ENCODE measurements at regions not wholly inside any gene's neighbourhood (a gene's known extent, or its start where the extent isn't known, plus 50 kb on each side); places are given as distances from the start of the nearest gene placed in this dataset.

DNA sequence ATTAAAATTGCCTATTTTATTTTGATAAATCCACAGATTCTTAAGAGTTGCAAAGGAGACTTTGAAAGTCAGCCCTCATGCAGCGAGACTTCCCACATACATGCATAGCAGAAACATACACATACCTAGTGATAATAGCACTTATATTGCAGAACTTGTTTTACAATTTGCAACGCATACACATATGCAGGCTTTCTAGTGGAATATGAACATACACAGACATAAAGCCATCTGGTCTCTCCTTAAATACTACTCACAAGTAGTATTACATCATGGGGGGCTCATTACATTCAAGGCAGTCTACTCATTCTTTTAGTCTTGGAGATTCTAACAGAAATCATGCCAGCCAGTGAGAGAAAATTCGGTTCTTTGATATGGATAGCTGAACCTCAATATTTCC lies 295.1 kb upstream of the RND3 start:
- H3K4me2 ChIP-seq (ENCODE audit: low read length) = no peak overlapping the region
- ChIA-PET RAD21 (ENCODE audit: low non-redundant PET in 1 of 2, low total read pairs in 2 of 2, uncharacterized antibody in 2 of 2, unreplicated experiment in 2 of 2) (no interaction called here), POLR2A (no interaction called here), CTCF (no interaction called here)
- no peak overlapping the region for H3K4me3 ChIP-seq (replicated peaks in 1 of 2; ENCODE audit: low read depth in 1 of 2, low read length in 2 of 2)
- H4K20me1 ChIP-seq (ENCODE audit: insufficient read depth) = no peaks in the 10 kb centered on the region
- no peak overlapping the region for H2AFZ ChIP-seq (ENCODE audit: low read depth, low read length, poor library complexity, severe bottlenecking)
- H3K4me1 ChIP-seq (ENCODE audit: control insufficient read depth in 1 of 2, insufficient read depth in 2 of 2, low read length in 2 of 2) = no peaks in the 10 kb centered on the region
- intact Hi-C loops (cut with micrococcal nuclease) = no loop called here
- H3K9ac ChIP-seq (ENCODE audit: low read length) = no peak overlapping the region
- H3K36me3 ChIP-seq (ENCODE audit: control insufficient read depth in 1 of 2, insufficient read depth in 2 of 2, low read length in 2 of 2) = no peaks in the 10 kb centered on the region
- ATAC-seq (no peak), DNase-seq (ENCODE audit: low read depth, low spot score) (no peak)
- no peak for TF ChIP-seq TCF7L2 (IDR thresholded peaks at IDR 0.05; ENCODE audit: borderline replicate concordance, extremely low read depth, insufficient read depth, insufficient read length)
- TF ChIP-seq POLR2AphosphoS5 (IDR thresholded peaks at IDR 0.05; ENCODE audit: low read depth, low read length) = no peak
- TF ChIP-seq ELF1 (IDR thresholded peaks at IDR 0.05; ENCODE audit: borderline replicate concordance, low read depth) = no peak
- TF ChIP-seq, protein P1, sequence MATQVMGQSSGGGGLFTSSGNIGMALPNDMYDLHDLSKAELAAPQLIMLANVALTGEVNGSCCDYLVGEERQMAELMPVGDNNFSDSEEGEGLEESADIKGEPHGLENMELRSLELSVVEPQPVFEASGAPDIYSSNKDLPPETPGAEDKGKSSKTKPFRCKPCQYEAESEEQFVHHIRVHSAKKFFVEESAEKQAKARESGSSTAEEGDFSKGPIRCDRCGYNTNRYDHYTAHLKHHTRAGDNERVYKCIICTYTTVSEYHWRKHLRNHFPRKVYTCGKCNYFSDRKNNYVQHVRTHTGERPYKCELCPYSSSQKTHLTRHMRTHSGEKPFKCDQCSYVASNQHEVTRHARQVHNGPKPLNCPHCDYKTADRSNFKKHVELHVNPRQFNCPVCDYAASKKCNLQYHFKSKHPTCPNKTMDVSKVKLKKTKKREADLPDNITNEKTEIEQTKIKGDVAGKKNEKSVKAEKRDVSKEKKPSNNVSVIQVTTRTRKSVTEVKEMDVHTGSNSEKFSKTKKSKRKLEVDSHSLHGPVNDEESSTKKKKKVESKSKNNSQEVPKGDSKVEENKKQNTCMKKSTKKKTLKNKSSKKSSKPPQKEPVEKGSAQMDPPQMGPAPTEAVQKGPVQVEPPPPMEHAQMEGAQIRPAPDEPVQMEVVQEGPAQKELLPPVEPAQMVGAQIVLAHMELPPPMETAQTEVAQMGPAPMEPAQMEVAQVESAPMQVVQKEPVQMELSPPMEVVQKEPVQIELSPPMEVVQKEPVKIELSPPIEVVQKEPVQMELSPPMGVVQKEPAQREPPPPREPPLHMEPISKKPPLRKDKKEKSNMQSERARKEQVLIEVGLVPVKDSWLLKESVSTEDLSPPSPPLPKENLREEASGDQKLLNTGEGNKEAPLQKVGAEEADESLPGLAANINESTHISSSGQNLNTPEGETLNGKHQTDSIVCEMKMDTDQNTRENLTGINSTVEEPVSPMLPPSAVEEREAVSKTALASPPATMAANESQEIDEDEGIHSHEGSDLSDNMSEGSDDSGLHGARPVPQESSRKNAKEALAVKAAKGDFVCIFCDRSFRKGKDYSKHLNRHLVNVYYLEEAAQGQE (IDR thresholded peaks at IDR 0.05; ENCODE audit: low read depth) = no peak
- TF ChIP-seq, protein P2, sequence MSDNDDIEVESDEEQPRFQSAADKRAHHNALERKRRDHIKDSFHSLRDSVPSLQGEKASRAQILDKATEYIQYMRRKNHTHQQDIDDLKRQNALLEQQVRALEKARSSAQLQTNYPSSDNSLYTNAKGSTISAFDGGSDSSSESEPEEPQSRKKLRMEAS (IDR thresholded peaks at IDR 0.05) = no peak
- TF ChIP-seq ZFX (IDR thresholded peaks at IDR 0.05) = no peak
- no peak for TF ChIP-seq POLR2A (IDR thresholded peaks at IDR 0.05; ENCODE audit: borderline replicate concordance, extremely low read depth, insufficient read depth, insufficient read length)
- no peak for TF ChIP-seq CBX3 (IDR thresholded peaks at IDR 0.05; ENCODE audit: low read depth)
- no peak for TF ChIP-seq EGR1 (IDR thresholded peaks at IDR 0.05; ENCODE audit: low read depth)
- H3K79me2 ChIP-seq (ENCODE audit: insufficient read depth, low read length) = no peaks in the 10 kb centered on the region
- no TSS peak for BruUV-seq (replicated peaks)
- no peaks in the 10 kb centered on the region for H3K9me3 ChIP-seq (ENCODE audit: control insufficient read depth in 1 of 2, insufficient read depth in 1 of 2, low read depth in 1 of 2, low read length in 2 of 2)
- H3K27me3 ChIP-seq (ENCODE audit: insufficient read depth, low read length) = no peaks in the 10 kb centered on the region
- no peak overlapping the region for H3K27ac ChIP-seq (ENCODE audit: low read depth, low read length)
- H3K9me2 ChIP-seq (ENCODE audit: insufficient read depth) = no peaks in the 10 kb centered on the region
